Ovary (tissue), 7 donors: ENCODE measurements at regions not wholly inside any gene's neighbourhood (a gene's known extent, or its start where the extent isn't known, plus 50 kb on each side); places are given as distances from the start of the nearest gene placed in this dataset.

ENCODE experiments used
- DNase-seq, 5 donors: peaks; one replicate each; pipeline ENCODE4 v3.0.0-alpha.2; 2019 to 2020
- H3K27ac ChIP-seq, 2 donors: fragments of 200-600 bp; one replicate each; pipeline versions ENCODE4 v1.5.1 to v1.8.0; 2019 to 2022
- H3K27me3 ChIP-seq: fragments of 200-600 bp; one replicate; pipeline ENCODE4 v1.8.0; 2022
- H3K36me3 ChIP-seq: fragments of 200-600 bp; sonication (generic); one replicate; pipeline ENCODE4 v1.5.1; 2019
- H3K4me1 ChIP-seq: one replicate; pipeline ENCODE4 v1.8.1; 2013; ENCODE audit warnings: mild to moderate bottlenecking, moderate library complexity; ENCODE audit not compliant: insufficient read depth
- H3K4me3 ChIP-seq: fragments of 200-600 bp; sonication (generic); one replicate; pipeline ENCODE4 v1.5.1; 2017
- H3K9me3 ChIP-seq, 2 donors: fragments of 200-600 bp in 1 of 2; sonication (generic) in 1 of 2; one replicate each; pipeline versions ENCODE4 v1.5.1 to v1.8.1; 2013 to 2019; ENCODE audit warnings: mild to moderate bottlenecking in 1 of 2, moderate library complexity in 1 of 2
- EP300 ChIP-seq: sonication (generic); formaldehyde crosslinking; IDR thresholded peaks from one replicate; pipeline ENCODE4 v1.6.1; 2017; ENCODE audit warnings: antibody characterized with exemption
- POLR2A ChIP-seq: fragments of 450-650 bp; IDR thresholded peaks from one replicate; pipeline ENCODE4 v1.6.1; 2017; ENCODE audit warnings: antibody characterized with exemption, mild to moderate bottlenecking, moderate library complexity
- WGBS, 3 donors: extraction: QIAGEN DNeasy Blood & Tissue Kit in 1 of 3; methylation state at CpG; one replicate each; pipeline versions ENCODE4 v1.1.5 to v1.1.7; 2013 to 2017; 5-methylcytosine and 5-hydroxymethylcytosine counted together
- intact Hi-C, 4 donors: fragments of 100-400 bp; cut with DNase I; formaldehyde crosslinking; loops; one replicate each; pipeline versions ENCODE4 v1.11.0 to v1.15.1; 2022 to 2023
- TF ChIP-seq, protein P1 (sequence below), 3 donors: fragments of 450-650 bp in 2 of 3; fragments of 200-600 bp in 1 of 3; IDR thresholded peaks; one replicate each; pipeline versions ENCODE4 v1.5.1 to v1.8.0; 2016 to 2022; ENCODE audit warnings: antibody characterized with exemption in 3 of 3, mild to moderate bottlenecking in 1 of 3
- donor health status: DM: no; HTN: no; CAD: no; lungs with moderate emphysema.
- donor health status: DM: no; HTN: no; CAD: no.
- donor health status: Bipolar disorder and iron deficiency.
- donor health status: DM: no; HTN: no; CAD: no.
- donor health status: DM: yes; HTN: yes; CAD: no.

DNA sequence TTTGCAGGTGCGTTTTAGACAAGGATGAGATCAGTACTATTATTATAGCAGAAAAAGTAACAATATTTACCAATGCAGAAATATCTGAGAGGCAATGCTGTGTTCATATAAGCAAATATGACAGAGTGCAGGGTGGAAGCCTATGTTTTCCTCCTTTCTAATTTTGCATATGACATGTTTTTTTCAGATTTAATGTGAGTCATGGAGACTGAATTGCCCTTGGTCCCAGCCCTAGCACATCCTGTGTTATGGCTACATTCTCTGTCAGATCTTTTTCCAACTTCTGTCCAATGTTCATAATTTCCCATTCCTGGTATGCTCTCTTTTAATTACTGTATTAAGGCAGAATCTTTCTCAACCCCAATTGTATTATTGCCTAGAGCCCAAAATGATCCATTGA, 165.6 kb downstream of the SLC7A11 start:
- intact Hi-C loops, result no loop called here
- no peak overlapping the region for H3K27ac ChIP-seq
- no peak for DNase-seq
- peaks cover under 1% of the 10 kb centered on the region for H3K27me3 ChIP-seq
- no peak overlapping the region for H3K4me3 ChIP-seq
- H3K9me3 ChIP-seq, result no peaks in the 10 kb centered on the region
- no peaks in the 10 kb centered on the region for H3K4me1 ChIP-seq
- WGBS, 3 donors, result 81 to 97% (median 95%) methylated on average over 1 of the region's 1 CpG
- TF ChIP-seq, protein P1, sequence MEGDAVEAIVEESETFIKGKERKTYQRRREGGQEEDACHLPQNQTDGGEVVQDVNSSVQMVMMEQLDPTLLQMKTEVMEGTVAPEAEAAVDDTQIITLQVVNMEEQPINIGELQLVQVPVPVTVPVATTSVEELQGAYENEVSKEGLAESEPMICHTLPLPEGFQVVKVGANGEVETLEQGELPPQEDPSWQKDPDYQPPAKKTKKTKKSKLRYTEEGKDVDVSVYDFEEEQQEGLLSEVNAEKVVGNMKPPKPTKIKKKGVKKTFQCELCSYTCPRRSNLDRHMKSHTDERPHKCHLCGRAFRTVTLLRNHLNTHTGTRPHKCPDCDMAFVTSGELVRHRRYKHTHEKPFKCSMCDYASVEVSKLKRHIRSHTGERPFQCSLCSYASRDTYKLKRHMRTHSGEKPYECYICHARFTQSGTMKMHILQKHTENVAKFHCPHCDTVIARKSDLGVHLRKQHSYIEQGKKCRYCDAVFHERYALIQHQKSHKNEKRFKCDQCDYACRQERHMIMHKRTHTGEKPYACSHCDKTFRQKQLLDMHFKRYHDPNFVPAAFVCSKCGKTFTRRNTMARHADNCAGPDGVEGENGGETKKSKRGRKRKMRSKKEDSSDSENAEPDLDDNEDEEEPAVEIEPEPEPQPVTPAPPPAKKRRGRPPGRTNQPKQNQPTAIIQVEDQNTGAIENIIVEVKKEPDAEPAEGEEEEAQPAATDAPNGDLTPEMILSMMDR (IDR thresholded peaks at IDR 0.05), result no peak
- H3K36me3 ChIP-seq, result no peaks in the 10 kb centered on the region

DNA sequence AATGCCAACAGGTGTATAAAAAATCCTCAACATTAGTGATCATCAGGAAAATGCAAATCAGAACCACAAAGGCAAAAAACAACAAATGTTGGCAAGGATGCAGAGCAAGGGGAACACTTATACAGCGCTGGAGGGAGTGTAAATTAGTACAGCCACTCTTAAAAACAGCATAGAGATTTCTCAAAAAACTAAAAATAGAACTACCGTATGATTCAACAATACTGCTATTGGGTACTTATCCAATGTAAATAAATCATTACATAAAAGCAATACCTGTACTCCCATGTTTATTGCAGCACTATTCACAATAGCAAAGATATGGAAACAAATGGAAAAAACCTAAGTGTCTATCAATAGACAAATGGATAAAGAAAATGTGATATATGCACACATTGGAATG, 171.3 kb downstream of the SLC7A11 start:
- no peaks in the 10 kb centered on the region for H3K9me3 ChIP-seq
- intact Hi-C loops, result no loop called here
- H3K4me3 ChIP-seq, result no peak overlapping the region
- no peaks in the 10 kb centered on the region for H3K4me1 ChIP-seq
- no peak overlapping the region for H3K27ac ChIP-seq
- DNase-seq, result no peak
- peaks cover 3% of the 10 kb centered on the region for H3K27me3 ChIP-seq
- TF ChIP-seq, protein P1 (IDR thresholded peaks at IDR 0.05), result no peak
- no peak for TF ChIP-seq POLR2A
- TF ChIP-seq EP300, result no peak
- H3K36me3 ChIP-seq, result no peaks in the 10 kb centered on the region
- WGBS, 3 donors, result 73 to 84% (median 84%) methylated on average over 2 of the region's 2 CpGs

DNA sequence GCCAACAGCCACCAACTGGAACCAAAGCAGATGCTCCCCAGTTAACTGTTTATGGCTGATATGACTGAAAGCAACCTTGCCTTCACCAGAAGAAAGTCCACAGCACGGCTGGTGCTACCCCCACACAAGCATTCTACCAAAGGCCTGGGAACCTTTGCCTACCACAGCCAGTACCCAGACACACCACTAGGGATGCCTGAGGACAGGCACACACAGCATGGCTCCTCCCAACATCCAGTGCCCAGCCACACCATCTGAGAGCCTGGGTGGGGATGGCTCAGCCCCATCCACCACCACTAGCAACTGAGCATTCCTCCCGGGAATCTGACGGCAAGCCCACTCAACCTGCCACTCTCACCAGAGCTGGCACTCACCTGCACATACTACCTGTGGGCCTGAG, 178.6 kb downstream of the SLC7A11 start:
- Histone ChIP-seq H3K36me3 (no peaks in the 10 kb centered on the region), H3K27ac (no peak overlapping the region), H3K9me3 (no peaks in the 10 kb centered on the region), H3K27me3 (no peaks in the 10 kb centered on the region), H3K4me3 (no peak overlapping the region), H3K4me1 (no peaks in the 10 kb centered on the region)
- no peak for TF ChIP-seq POLR2A
- TF ChIP-seq EP300, result no peak
- TF ChIP-seq, protein P1 (IDR thresholded peaks at IDR 0.05), result no peak
- intact Hi-C loops, result no loop called here
- WGBS, 3 donors, result 83 to 99% (median 97%) methylated on average over 1 to 3 of the region's 3 CpGs
- DNase-seq, result no peak

DNA sequence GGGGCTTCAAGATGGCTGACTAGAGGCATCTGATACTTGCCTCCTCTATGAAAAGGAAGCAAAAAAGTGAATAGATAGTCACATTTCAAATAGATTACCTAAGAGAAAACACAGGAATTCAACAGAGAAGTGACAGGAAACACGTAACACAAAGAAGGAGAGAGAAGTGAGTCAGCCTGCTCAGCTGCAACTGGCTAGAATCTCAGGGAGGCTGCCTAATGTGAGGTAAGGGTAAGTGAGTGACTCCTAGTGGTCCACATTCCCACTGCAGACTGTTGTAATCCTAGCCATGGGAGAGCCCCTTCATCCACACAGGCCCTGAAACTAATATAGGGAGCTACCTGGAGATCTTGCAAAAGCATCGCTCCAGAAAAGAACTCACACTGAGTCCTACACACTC, 179.2 kb downstream of the SLC7A11 start:
- H3K27me3 ChIP-seq, result no peaks in the 10 kb centered on the region
- DNase-seq, result no peak
- no peaks in the 10 kb centered on the region for H3K4me1 ChIP-seq
- 80 to 94% (median 88%) methylated on average over 2 of the region's 2 CpGs for WGBS, 3 donors
- H3K4me3 ChIP-seq, result no peak overlapping the region
- H3K27ac ChIP-seq, result no peak overlapping the region
- H3K36me3 ChIP-seq, result no peaks in the 10 kb centered on the region
- no peaks in the 10 kb centered on the region for H3K9me3 ChIP-seq
- no peak for TF ChIP-seq POLR2A
- TF ChIP-seq, protein P1 (IDR thresholded peaks at IDR 0.05), result no peak
- no peak for TF ChIP-seq EP300
- intact Hi-C loops, result no loop called here

DNA sequence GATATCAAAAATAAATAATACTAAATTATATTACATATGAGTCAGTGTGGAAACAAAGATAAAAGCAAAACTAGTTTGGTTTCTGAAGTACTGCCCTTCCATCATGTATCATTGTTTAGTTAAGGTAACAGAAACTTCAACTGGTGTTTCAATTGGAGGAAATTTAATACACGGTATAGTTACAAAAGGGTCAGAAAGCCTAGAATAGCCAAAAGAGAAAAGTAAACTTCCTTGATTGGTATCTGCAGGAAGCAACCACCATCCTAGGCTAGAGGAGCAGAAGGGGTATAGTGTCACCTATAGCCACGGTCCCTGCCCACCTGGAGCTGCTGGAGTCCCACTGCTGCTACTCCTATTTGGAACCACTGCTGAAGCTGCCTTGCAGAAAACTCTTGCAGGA, 185.6 kb downstream of the SLC7A11 start:
- TF ChIP-seq EP300 (no peak), POLR2A (no peak)
- TF ChIP-seq, protein P1 (IDR thresholded peaks at IDR 0.05), result no peak
- Histone ChIP-seq H3K4me1 (no peaks in the 10 kb centered on the region), H3K36me3 (no peaks in the 10 kb centered on the region), H3K27me3 (no peaks in the 10 kb centered on the region), H3K27ac (no peak overlapping the region), H3K4me3 (no peak overlapping the region), H3K9me3 (no peaks in the 10 kb centered on the region)
- intact Hi-C loops, result no loop called here
- DNase-seq, result no peak
- WGBS, 3 donors, result 78 to 86% (median 79%) methylated on average over 2 of the region's 2 CpGs
